H9 (cell line): ENCODE measurements at regions not wholly inside any gene's neighbourhood (a gene's known extent, or its start where the extent isn't known, plus 50 kb on each side); places are given as distances from the start of the nearest gene placed in this dataset.
"Not testable (repeated sequence)": the region's sequence is repeated elsewhere in the genome, so short reads cannot be mapped to it uniquely, and the experiment has no call there.

Experiments used
- DNase-seq: peaks from one replicate; pipeline ENCODE4 v3.0.0-alpha.2; 2017
- H2AFZ ChIP-seq: one replicate; pipeline ENCODE4 v1.6.1; 2013; ENCODE audit warnings: mild to moderate bottlenecking, low read length, control low read depth, moderate library complexity
- H2AK5ac ChIP-seq: 2 replicates; pipeline ENCODE4 v1.6.1; 2013; ENCODE audit warnings: low read length, control low read depth, mixed read lengths; ENCODE audit not compliant: insufficient read length
- H2BK120ac ChIP-seq: one replicate; pipeline ENCODE4 v1.6.1; 2013; ENCODE audit warnings: low read depth, mild to moderate bottlenecking, low read length, control low read depth, inconsistent platforms; ENCODE audit not compliant: poor library complexity, severe bottlenecking
- H2BK12ac ChIP-seq: 2 replicates; pipeline ENCODE4 v1.6.1; 2013; ENCODE audit warnings: low read length, control low read depth, mixed read lengths, low read depth; ENCODE audit not compliant: insufficient read length
- H2BK15ac ChIP-seq: 2 replicates; pipeline ENCODE4 v1.6.1; 2013; ENCODE audit warnings: low read depth, low read length, control low read depth
- H2BK20ac ChIP-seq: one replicate; pipeline ENCODE4 v1.6.1; 2013; ENCODE audit warnings: low read depth, mild to moderate bottlenecking, low read length, control low read depth, inconsistent platforms; ENCODE audit not compliant: poor library complexity, severe bottlenecking
- H2BK5ac ChIP-seq: 2 replicates; pipeline ENCODE4 v1.6.1; 2013; ENCODE audit warnings: low read length, control low read depth, mixed read lengths; ENCODE audit not compliant: insufficient read length
- H3K14ac ChIP-seq: 2 replicates; pipeline ENCODE4 v1.6.1; 2013; ENCODE audit warnings: low read length, control low read depth; ENCODE audit not compliant: insufficient read depth
- H3K18ac ChIP-seq: 2 replicates; pipeline ENCODE4 v1.6.1; 2013; ENCODE audit warnings: low read depth, mild to moderate bottlenecking, mixed read lengths, low read length, control low read depth; ENCODE audit not compliant: insufficient read length
- H3K23ac ChIP-seq: 2 replicates; pipeline ENCODE4 v1.6.1; 2013; ENCODE audit warnings: low read length, control low read depth, mixed read lengths, low read depth; ENCODE audit not compliant: insufficient read length
- H3K23me2 ChIP-seq: 2 replicates; pipeline ENCODE4 v1.6.1; 2013; ENCODE audit warnings: low read depth, mild to moderate bottlenecking, mixed read lengths, low read length, control low read depth; ENCODE audit not compliant: insufficient read length, poor library complexity, severe bottlenecking
- H3K27ac ChIP-seq: 2 replicates; pipeline ENCODE4 v1.5.1; 2013; ENCODE audit warnings: low read length, control low read depth, mixed read lengths, low read depth; ENCODE audit not compliant: insufficient read length
- H3K27me3 ChIP-seq: 2 replicates; pipeline ENCODE4 v1.6.1; 2013; ENCODE audit warnings: low read length, control low read depth, inconsistent platforms; ENCODE audit not compliant: insufficient read depth
- H3K4ac ChIP-seq: 2 replicates; pipeline ENCODE4 v1.6.1; 2013; ENCODE audit warnings: low read depth, mild to moderate bottlenecking, control low read depth, inconsistent platforms, low read length, moderate library complexity
- H3K4me1 ChIP-seq: 2 replicates; pipeline ENCODE4 v1.6.1; 2013; ENCODE audit warnings: low read length, control low read depth, inconsistent platforms; ENCODE audit not compliant: insufficient read depth
- H3K4me2 ChIP-seq: 2 replicates; pipeline ENCODE4 v1.6.1; 2013; ENCODE audit warnings: low read length, control low read depth, mixed read lengths; ENCODE audit not compliant: insufficient read length, insufficient read depth
- H3K56ac ChIP-seq: 2 replicates; pipeline ENCODE4 v1.6.1; 2013; ENCODE audit warnings: low read depth, mild to moderate bottlenecking, mixed read lengths, low read length, control low read depth; ENCODE audit not compliant: insufficient read length
- H3K79me1 ChIP-seq: 2 replicates; pipeline ENCODE4 v1.6.1; 2013; ENCODE audit warnings: low read depth, mild to moderate bottlenecking, moderate library complexity, low read length, control low read depth, inconsistent platforms; ENCODE audit not compliant: insufficient read depth, poor library complexity, severe bottlenecking
- H3K79me2 ChIP-seq: 2 replicates; pipeline ENCODE4 v1.6.1; 2013; ENCODE audit warnings: low read length, control low read depth, inconsistent platforms; ENCODE audit not compliant: insufficient read depth
- H3K9ac ChIP-seq: 2 replicates; pipeline ENCODE4 v1.6.1; 2013; ENCODE audit warnings: low read length, control low read depth, mixed read lengths; ENCODE audit not compliant: insufficient read length; ENCODE audit errors: extremely low read depth
- H3K9me3 ChIP-seq: one replicate; pipeline ENCODE4 v1.6.1; 2013; ENCODE audit warnings: low read depth, low read length, inconsistent platforms; ENCODE audit not compliant: control insufficient read depth
- H3T11ph ChIP-seq: one replicate; pipeline ENCODE4 v1.6.1; 2013; ENCODE audit warnings: mild to moderate bottlenecking, low read length, control low read depth, inconsistent platforms
- H4K20me1 ChIP-seq: one replicate; pipeline ENCODE4 v1.6.1; 2013; ENCODE audit not compliant: control insufficient read depth, insufficient read length, insufficient read depth
- H4K5ac ChIP-seq: 2 replicates; pipeline ENCODE4 v1.6.1; 2013; ENCODE audit warnings: low read depth, mild to moderate bottlenecking, mixed read lengths, low read length, control low read depth; ENCODE audit not compliant: insufficient read length
- H4K8ac ChIP-seq: replicated peaks from 2 replicates; pipeline ENCODE4 v1.6.1; 2013; ENCODE audit warnings: low read length, control low read depth, mixed read lengths, low read depth; ENCODE audit not compliant: insufficient read length
- H4K91ac ChIP-seq: 2 replicates; pipeline ENCODE4 v1.6.1; 2013; ENCODE audit warnings: low read depth, mild to moderate bottlenecking, moderate library complexity, mixed read lengths, low read length, control low read depth; ENCODE audit not compliant: insufficient read length
- H3K27ac Mint-ChIP-seq, 3 experiments: 2 replicates in 2 of 3; 3 replicates in 1 of 3; pipeline ENCODE4 v1.8.0; 2020 to 2021; ENCODE audit warnings: mixed read lengths in 3 of 3, mild to moderate bottlenecking in 1 of 3, moderate library complexity in 1 of 3
- H3K27me3 Mint-ChIP-seq: 2 replicates; pipeline ENCODE4 v1.8.0; 2021; ENCODE audit warnings: low read depth, mild to moderate bottlenecking, moderate library complexity, mixed read lengths
- H3K36me3 Mint-ChIP-seq, 3 experiments: 2 replicates in 2 of 3; 3 replicates in 1 of 3; pipeline ENCODE4 v1.8.0; 2020 to 2021; ENCODE audit warnings: low read depth in 3 of 3, mixed read lengths in 3 of 3; ENCODE audit not compliant: insufficient read depth in 1 of 3
- H3K4me1 Mint-ChIP-seq, 2 experiments: 2 replicates each; pipeline ENCODE4 v1.8.0; 2020; ENCODE audit warnings: mixed read lengths in 2 of 2
- H3K4me3 Mint-ChIP-seq, 2 experiments: 2 replicates in 1 of 2; 3 replicates in 1 of 2; pipeline ENCODE4 v1.8.0; 2020 to 2021; ENCODE audit warnings: mild to moderate bottlenecking in 2 of 2, mixed read lengths in 2 of 2, moderate library complexity in 1 of 2
- H3K9me3 Mint-ChIP-seq, 2 experiments: 2 replicates in 1 of 2; 3 replicates in 1 of 2; pipeline ENCODE4 v1.8.0; 2020; ENCODE audit warnings: mild to moderate bottlenecking in 2 of 2, mixed read lengths in 2 of 2, moderate library complexity in 1 of 2
- CTCF ChIP-seq: fragments of 200-600 bp; sonication (generic); conservative IDR thresholded peaks from 3 replicates; pipeline ENCODE4 v1.8.0; 2021; ENCODE audit warnings: antibody characterized with exemption, mild to moderate bottlenecking
- WGBS: extraction: QIAGEN DNeasy Blood & Tissue Kit; methylation state at CpG from one replicate; pipeline ENCODE4 v1.1.7; 2013; ENCODE audit warnings: missing lambda C conversion rate, low lambda C conversion rate, mixed read lengths; ENCODE audit not compliant: insufficient read length; ENCODE audit errors: extremely low coverage; 5-methylcytosine and 5-hydroxymethylcytosine counted together

- no peak overlapping the region for H3K9ac ChIP-seq
- H3K4me2 ChIP-seq, result peak overlapping the region; percentile 34
- TF ChIP-seq CTCF, result no peak
These were observed 484.4 kb downstream of the ATP23 start for GRCh38 chr12:58425481-58426392.

GRCh38 chr12:58426437-58426836, 485.1 kb downstream of the ATP23 start:
- not testable (repeated sequence) for H4K8ac ChIP-seq, H3T11ph ChIP-seq, H2AK5ac ChIP-seq, H3K23me2 ChIP-seq, DNase-seq, H4K20me1 ChIP-seq, H3K9ac ChIP-seq, H3K4me3 Mint-ChIP-seq, H3K9me3 ChIP-seq, H3K9me3 Mint-ChIP-seq, H2AFZ ChIP-seq, H3K27me3 ChIP-seq, H3K56ac ChIP-seq, H3K27ac ChIP-seq, H3K4me2 ChIP-seq, H3K23ac ChIP-seq, H3K79me2 ChIP-seq, H2BK20ac ChIP-seq, H2BK12ac ChIP-seq, H2BK5ac ChIP-seq, H3K18ac ChIP-seq, H2BK15ac ChIP-seq, H4K5ac ChIP-seq, H3K4me1 ChIP-seq, H3K14ac ChIP-seq, H2BK120ac ChIP-seq, H4K91ac ChIP-seq, H3K79me1 ChIP-seq, H3K27me3 Mint-ChIP-seq, H3K4ac ChIP-seq
- WGBS, result no CpG with 5 or more reads among the region's 3 CpGs
- peaks cover 9 to 51% (median 25%) of the 10 kb centered on the region in 3 experiments for H3K36me3 Mint-ChIP-seq
- H3K27ac Mint-ChIP-seq, result peak overlapping the region; percentile 28 to 98 (median 92); a peak in 3 of 7 replicates
- peaks cover 38 to 42% of the 10 kb centered on the region in 2 experiments for H3K4me1 Mint-ChIP-seq

More at GRCh38 chr12:58425481-58426392, 484.4 kb downstream of the ATP23 start:
- no peaks in the 10 kb centered on the region for H3K79me2 ChIP-seq
- peak; percentile 83 for DNase-seq
- H2BK20ac ChIP-seq, result no peak overlapping the region
- no peaks in the 10 kb centered on the region for H3K27me3 ChIP-seq
- H2BK120ac ChIP-seq, result no peak overlapping the region
- no peak overlapping the region for H4K8ac ChIP-seq
- H3K4ac ChIP-seq, result no peak overlapping the region
- H3K18ac ChIP-seq, result peak overlapping the region; percentile 45
- H3K9me3 ChIP-seq, result no peaks in the 10 kb centered on the region
- Mint-ChIP-seq H3K4me1 (peaks cover 38 to 42% of the 10 kb centered on the region in 2 experiments), H3K9me3 (peaks cover 8 to 9% of the 10 kb centered on the region in 2 experiments), H3K4me3 (no peak overlapping the region; a peak in 2 of 5 replicates), H3K36me3 (peaks cover 9 to 47% (median 25%) of the 10 kb centered on the region in 3 experiments), H3K27me3 (peaks cover 4% of the 10 kb centered on the region), H3K27ac (peak overlapping the region; percentile 92 to 98 (median 95))
- no peaks in the 10 kb centered on the region for H4K20me1 ChIP-seq
- H3K23me2 ChIP-seq, result no peaks in the 10 kb centered on the region
- no peak overlapping the region for H2AK5ac ChIP-seq
- no peak overlapping the region for H3K56ac ChIP-seq
- peak overlapping the region; percentile 75 for H3K27ac ChIP-seq
- H3K14ac ChIP-seq, result no peak overlapping the region
- H4K5ac ChIP-seq, result peak overlapping the region; percentile 67
- no peak overlapping the region for H3K23ac ChIP-seq
- no peak overlapping the region for H3T11ph ChIP-seq
- no peak overlapping the region for H2BK12ac ChIP-seq
- no peak overlapping the region for H2BK5ac ChIP-seq
- no peak overlapping the region for H2AFZ ChIP-seq
- no peak overlapping the region for H2BK15ac ChIP-seq
- H3K4me1 ChIP-seq, result peaks cover 5% of the 10 kb centered on the region; the same call in 1 of the 2 replicates
- WGBS, result no CpG with 5 or more reads among the region's 6 CpGs
- H3K79me1 ChIP-seq, result no peaks in the 10 kb centered on the region
- no peak overlapping the region for H4K91ac ChIP-seq
